ENCODE measurements at regions not wholly inside any gene's neighbourhood (a gene's known extent, or its start where the extent isn't known, plus 50 kb on each side); places are given as distances from the start of the nearest gene placed in this dataset.
A peak's percentile ranks its signal among the peaks of the same experiment; 100 is the strongest.

- DNase-seq: no peak
- Histone ChIP-seq H3K18ac (ENCODE audit: low read length) (no peak overlapping the region), H4K8ac (ENCODE audit: low read depth, low read length) (no peak overlapping the region), H3K36me3 (ENCODE audit: control insufficient read depth, insufficient read depth, low read length) (no peaks in the 10 kb centered on the region), H3K4me3 (ENCODE audit: low read length) (no peak overlapping the region), H2AK5ac (ENCODE audit: low read length) (no peak overlapping the region), H3K23ac (ENCODE audit: low read length) (no peak overlapping the region), H2BK5ac (ENCODE audit: low read length) (no peak overlapping the region), H4K5ac (ENCODE audit: low read length) (no peak overlapping the region), H3K79me2 (ENCODE audit: control insufficient read depth, insufficient read depth, low read length) (no peaks in the 10 kb centered on the region), H3K4ac (ENCODE audit: low read depth, low read length) (no peak overlapping the region), H2BK120ac (ENCODE audit: low read depth, low read length) (no peak overlapping the region), H3K27ac (ENCODE audit: low read depth, low read length) (no peak overlapping the region), H3K56ac (ENCODE audit: low read length) (no peak overlapping the region), H3K9ac (ENCODE audit: low read length) (no peak overlapping the region), H3K27me3 (ENCODE audit: insufficient read depth, low read length, poor library complexity) (no peaks in the 10 kb centered on the region), H3K4me2 (ENCODE audit: low read length) (no peak overlapping the region), H3K79me1 (ENCODE audit: low read length) (no peaks in the 10 kb centered on the region), H3K4me1 (ENCODE audit: control insufficient read depth, low read depth, low read length) (no peaks in the 10 kb centered on the region), H2BK15ac (replicated peaks; ENCODE audit: low read depth) (no peak overlapping the region)
- no CpG with 5 or more reads among the region's 2 CpGs for WGBS (ENCODE audit: extremely low coverage, insufficient coverage, low lambda C conversion rate)
These were observed 67.3 kb upstream of the NPY start for GRCh38 chr7:24216576-24217125.

- Histone ChIP-seq H3K79me2 (ENCODE audit: control insufficient read depth, insufficient read depth, low read length) (no peaks in the 10 kb centered on the region), H3K23ac (ENCODE audit: low read length) (no peak overlapping the region), H4K8ac (ENCODE audit: low read depth, low read length) (no peak overlapping the region), H3K27me3 (ENCODE audit: insufficient read depth, low read length, poor library complexity) (no peaks in the 10 kb centered on the region), H3K27ac (ENCODE audit: low read depth, low read length) (no peak overlapping the region), H4K5ac (ENCODE audit: low read length) (no peak overlapping the region), H3K56ac (ENCODE audit: low read length) (no peak overlapping the region), H3K36me3 (ENCODE audit: control insufficient read depth, insufficient read depth, low read length) (no peaks in the 10 kb centered on the region), H3K4me3 (ENCODE audit: low read length) (no peak overlapping the region), H3K4me2 (ENCODE audit: low read length) (no peak overlapping the region), H3K4me1 (ENCODE audit: control insufficient read depth, low read depth, low read length) (no peaks in the 10 kb centered on the region), H3K4ac (ENCODE audit: low read depth, low read length) (no peak overlapping the region), H3K9ac (ENCODE audit: low read length) (no peak overlapping the region), H2BK15ac (replicated peaks; ENCODE audit: low read depth) (no peak overlapping the region), H2BK120ac (ENCODE audit: low read depth, low read length) (no peak overlapping the region), H3K79me1 (ENCODE audit: low read length) (no peaks in the 10 kb centered on the region), H3K18ac (ENCODE audit: low read length) (no peak overlapping the region), H2AK5ac (ENCODE audit: low read length) (no peak overlapping the region), H2BK5ac (ENCODE audit: low read length) (no peak overlapping the region)
- no CpG with 5 or more reads among the region's 2 CpGs for WGBS (ENCODE audit: extremely low coverage, insufficient coverage, low lambda C conversion rate)
- DNase-seq: no peak
These were observed 62.5 kb upstream of the NPY start for GRCh38 chr7:24221500-24221899.

DNA sequence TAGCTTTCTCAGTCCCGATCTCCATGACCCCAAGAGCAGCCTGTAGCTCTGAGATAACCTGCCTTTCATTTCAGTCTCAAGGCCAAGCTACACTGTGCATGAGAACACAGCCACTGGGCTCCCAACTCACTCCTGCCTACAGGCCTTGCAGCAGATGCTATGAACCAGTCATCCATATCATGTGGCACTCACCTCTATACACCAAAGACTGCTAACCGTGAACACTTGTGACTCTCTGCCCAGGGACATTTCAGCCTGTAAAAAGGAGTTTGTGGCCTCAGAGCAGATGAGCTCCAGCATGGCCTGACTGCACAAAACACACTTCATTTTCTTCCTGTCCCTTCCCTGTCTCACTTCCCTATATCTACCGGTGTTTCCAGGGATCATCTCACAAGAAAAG, 56.9 kb upstream of the NPY start:
- no peaks in the 10 kb centered on the region for H3K79me1 ChIP-seq (ENCODE audit: low read length)
- no peak overlapping the region for H3K27ac ChIP-seq (ENCODE audit: low read depth, low read length)
- H3K27me3 ChIP-seq (ENCODE audit: insufficient read depth, low read length, poor library complexity): no peaks in the 10 kb centered on the region
- no CpG with 5 or more reads among the region's 3 CpGs for WGBS (ENCODE audit: extremely low coverage, insufficient coverage, low lambda C conversion rate)
- no peak overlapping the region for H3K18ac ChIP-seq (ENCODE audit: low read length)
- H3K56ac ChIP-seq (ENCODE audit: low read length): no peak overlapping the region
- H3K4ac ChIP-seq (ENCODE audit: low read depth, low read length): no peak overlapping the region
- H4K5ac ChIP-seq (ENCODE audit: low read length): no peak overlapping the region
- no peak overlapping the region for H3K4me3 ChIP-seq (ENCODE audit: low read length)
- H3K36me3 ChIP-seq (ENCODE audit: control insufficient read depth, insufficient read depth, low read length): no peaks in the 10 kb centered on the region
- H2BK5ac ChIP-seq (ENCODE audit: low read length): no peak overlapping the region
- no peak overlapping the region for H3K4me2 ChIP-seq (ENCODE audit: low read length)
- no peak overlapping the region for H2AK5ac ChIP-seq (ENCODE audit: low read length)
- DNase-seq: no peak
- H3K79me2 ChIP-seq (ENCODE audit: control insufficient read depth, insufficient read depth, low read length): no peaks in the 10 kb centered on the region
- H3K9ac ChIP-seq (ENCODE audit: low read length): no peak overlapping the region
- H2BK120ac ChIP-seq (ENCODE audit: low read depth, low read length): no peak overlapping the region
- H2BK15ac ChIP-seq (replicated peaks; ENCODE audit: low read depth): no peak overlapping the region
- no peak overlapping the region for H4K8ac ChIP-seq (ENCODE audit: low read depth, low read length)
- H3K23ac ChIP-seq (ENCODE audit: low read length): no peak overlapping the region
- peaks cover 2% of the 10 kb centered on the region for H3K4me1 ChIP-seq (ENCODE audit: control insufficient read depth, low read depth, low read length)

GRCh38 chr7:24227603-24228359, 56.2 kb upstream of the NPY start:
- H3K9ac ChIP-seq (ENCODE audit: low read length): no peak overlapping the region
- no CpG with 5 or more reads among the region's 8 CpGs for WGBS (ENCODE audit: extremely low coverage, insufficient coverage, low lambda C conversion rate)

GRCh38 chr7:24229481-24230226, 54.3 kb upstream of the NPY start:
- H3K36me3 ChIP-seq (ENCODE audit: control insufficient read depth, insufficient read depth, low read length): no peaks in the 10 kb centered on the region
- no peaks in the 10 kb centered on the region for H3K79me1 ChIP-seq (ENCODE audit: low read length)
- no peak overlapping the region for H2BK15ac ChIP-seq (replicated peaks; ENCODE audit: low read depth)
- no peak overlapping the region for H3K23ac ChIP-seq (ENCODE audit: low read length)
- no peak overlapping the region for H4K5ac ChIP-seq (ENCODE audit: low read length)
- H3K4me1 ChIP-seq (ENCODE audit: control insufficient read depth, low read depth, low read length): peaks cover 2% of the 10 kb centered on the region
- H3K18ac ChIP-seq (ENCODE audit: low read length): no peak overlapping the region
- no peak overlapping the region for H3K56ac ChIP-seq (ENCODE audit: low read length)
- no peak overlapping the region for H3K27ac ChIP-seq (ENCODE audit: low read depth, low read length)
- no peak overlapping the region for H4K8ac ChIP-seq (ENCODE audit: low read depth, low read length)
- H3K27me3 ChIP-seq (ENCODE audit: insufficient read depth, low read length, poor library complexity): no peaks in the 10 kb centered on the region
- H3K4me3 ChIP-seq (ENCODE audit: low read length): no peak overlapping the region
- no peak overlapping the region for H2BK120ac ChIP-seq (ENCODE audit: low read depth, low read length)
- no peak overlapping the region for H3K4ac ChIP-seq (ENCODE audit: low read depth, low read length)
- WGBS (ENCODE audit: extremely low coverage, insufficient coverage, low lambda C conversion rate): no CpG with 5 or more reads among the region's 9 CpGs
- H3K9ac ChIP-seq (ENCODE audit: low read length): no peak overlapping the region
- H2AK5ac ChIP-seq (ENCODE audit: low read length): no peak overlapping the region
- no peak overlapping the region for H3K4me2 ChIP-seq (ENCODE audit: low read length)
- no peaks in the 10 kb centered on the region for H3K79me2 ChIP-seq (ENCODE audit: control insufficient read depth, insufficient read depth, low read length)
- no peak for DNase-seq
- H2BK5ac ChIP-seq (ENCODE audit: low read length): no peak overlapping the region

More at GRCh38 chr7:24227603-24228359, 56.2 kb upstream of the NPY start:
- Histone ChIP-seq H3K36me3 (ENCODE audit: control insufficient read depth, insufficient read depth, low read length) (no peaks in the 10 kb centered on the region), H2BK120ac (ENCODE audit: low read depth, low read length) (no peak overlapping the region), H3K4me2 (ENCODE audit: low read length) (no peak overlapping the region), H2BK5ac (ENCODE audit: low read length) (no peak overlapping the region), H3K79me1 (ENCODE audit: low read length) (no peaks in the 10 kb centered on the region), H3K23ac (ENCODE audit: low read length) (no peak overlapping the region), H2BK15ac (replicated peaks; ENCODE audit: low read depth) (no peak overlapping the region), H4K5ac (ENCODE audit: low read length) (no peak overlapping the region), H3K56ac (ENCODE audit: low read length) (no peak overlapping the region), H3K27me3 (ENCODE audit: insufficient read depth, low read length, poor library complexity) (no peaks in the 10 kb centered on the region), H3K79me2 (ENCODE audit: control insufficient read depth, insufficient read depth, low read length) (no peaks in the 10 kb centered on the region), H4K8ac (ENCODE audit: low read depth, low read length) (no peak overlapping the region), H3K27ac (ENCODE audit: low read depth, low read length) (no peak overlapping the region), H2AK5ac (ENCODE audit: low read length) (no peak overlapping the region), H3K4me1 (ENCODE audit: control insufficient read depth, low read depth, low read length) (peaks cover 2% of the 10 kb centered on the region), H3K4ac (ENCODE audit: low read depth, low read length) (no peak overlapping the region), H3K4me3 (ENCODE audit: low read length) (no peak overlapping the region), H3K18ac (ENCODE audit: low read length) (no peak overlapping the region)
- DNase-seq: peak; percentile 11
